HEK293T (cell line): ENCODE measurements at regions not wholly inside any gene's neighbourhood (a gene's known extent, or its start where the extent isn't known, plus 50 kb on each side); places are given as distances from the start of the nearest gene placed in this dataset.

Source experiments
- BHLHE40 ChIP-seq: fragments of 450-650 bp; IDR thresholded peaks from 2 replicates; pipeline ENCODE4 v1.6.1; 2016; ENCODE audit warnings: mild to moderate bottlenecking, moderate library complexity, borderline replicate concordance
- ELF4 ChIP-seq: fragments of 450-650 bp; IDR thresholded peaks from 2 replicates; pipeline ENCODE4 v1.6.1; 2017; ENCODE audit warnings: antibody characterized with exemption
- FOXA1 ChIP-seq: fragments of 450-650 bp; IDR thresholded peaks from 2 replicates; pipeline ENCODE4 v1.6.1; 2016; ENCODE audit warnings: mild to moderate bottlenecking
- FOXK2 ChIP-seq: fragments of 450-650 bp; IDR thresholded peaks from 2 replicates; pipeline ENCODE4 v1.6.1; 2016; ENCODE audit warnings: mild to moderate bottlenecking
- HDGF ChIP-seq: fragments of 450-650 bp; IDR thresholded peaks from 2 replicates; pipeline ENCODE4 v1.6.1; 2017; ENCODE audit warnings: antibody characterized with exemption, borderline replicate concordance
- NFRKB ChIP-seq: fragments of 450-650 bp; IDR thresholded peaks from 2 replicates; pipeline ENCODE4 v1.6.1; 2016; ENCODE audit warnings: mild to moderate bottlenecking, moderate library complexity
- TARDBP ChIP-seq: fragments of 450-650 bp; IDR thresholded peaks from 2 replicates; pipeline ENCODE4 v1.6.1; 2016
- TF ChIP-seq, protein P1 (sequence below): fragments of 450-650 bp; IDR thresholded peaks from 2 replicates; pipeline ENCODE4 v1.6.1; 2016

DNA sequence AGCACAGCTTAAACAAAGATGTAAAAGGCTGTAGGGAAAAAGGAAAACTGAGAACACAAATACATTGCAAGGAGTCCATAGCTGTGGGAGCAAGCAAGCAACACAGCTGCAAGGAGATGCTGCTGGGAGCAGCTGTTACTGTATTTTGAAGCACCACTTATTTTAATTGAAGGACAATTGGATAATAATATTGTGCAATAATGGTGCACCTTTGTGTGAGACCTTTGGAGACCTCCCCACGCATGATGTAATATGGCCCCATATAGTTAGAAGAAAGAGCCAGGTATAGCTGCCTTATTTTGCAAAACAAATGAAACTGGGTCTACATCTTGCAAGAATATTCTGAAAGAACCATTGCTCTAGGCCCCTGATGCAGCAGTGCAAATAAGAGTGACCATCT is 191.1 kb upstream of the KIRREL3 start:
- TF ChIP-seq NFRKB (no peak), FOXA1 (no peak), HDGF (no peak), ELF4 (no peak), TARDBP (no peak), FOXK2 (no peak), BHLHE40 (no peak)
- TF ChIP-seq, protein P1, sequence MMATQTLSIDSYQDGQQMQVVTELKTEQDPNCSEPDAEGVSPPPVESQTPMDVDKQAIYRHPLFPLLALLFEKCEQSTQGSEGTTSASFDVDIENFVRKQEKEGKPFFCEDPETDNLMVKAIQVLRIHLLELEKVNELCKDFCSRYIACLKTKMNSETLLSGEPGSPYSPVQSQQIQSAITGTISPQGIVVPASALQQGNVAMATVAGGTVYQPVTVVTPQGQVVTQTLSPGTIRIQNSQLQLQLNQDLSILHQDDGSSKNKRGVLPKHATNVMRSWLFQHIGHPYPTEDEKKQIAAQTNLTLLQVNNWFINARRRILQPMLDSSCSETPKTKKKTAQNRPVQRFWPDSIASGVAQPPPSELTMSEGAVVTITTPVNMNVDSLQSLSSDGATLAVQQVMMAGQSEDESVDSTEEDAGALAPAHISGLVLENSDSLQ = no peak
